NCI-H146 treated with DMSO at 0.1 percent for 48 hours (cell line): ENCODE measurements at regions not wholly inside any gene's neighbourhood (a gene's known extent, or its start where the extent isn't known, plus 50 kb on each side); places are given as distances from the start of the nearest gene placed in this dataset.
A peak's percentile ranks its signal among the peaks of the same experiment; 100 is the strongest.
"Not testable (repeated sequence)": the region's sequence is repeated elsewhere in the genome, so short reads cannot be mapped to it uniquely, and the experiment has no call there.

Source experiments
- DNase-seq: peaks from one replicate; lab custom pipeline; 2025; ENCODE audit not compliant: unreplicated experiment; lab: John Stamatoyannopoulos, UW

DNA sequence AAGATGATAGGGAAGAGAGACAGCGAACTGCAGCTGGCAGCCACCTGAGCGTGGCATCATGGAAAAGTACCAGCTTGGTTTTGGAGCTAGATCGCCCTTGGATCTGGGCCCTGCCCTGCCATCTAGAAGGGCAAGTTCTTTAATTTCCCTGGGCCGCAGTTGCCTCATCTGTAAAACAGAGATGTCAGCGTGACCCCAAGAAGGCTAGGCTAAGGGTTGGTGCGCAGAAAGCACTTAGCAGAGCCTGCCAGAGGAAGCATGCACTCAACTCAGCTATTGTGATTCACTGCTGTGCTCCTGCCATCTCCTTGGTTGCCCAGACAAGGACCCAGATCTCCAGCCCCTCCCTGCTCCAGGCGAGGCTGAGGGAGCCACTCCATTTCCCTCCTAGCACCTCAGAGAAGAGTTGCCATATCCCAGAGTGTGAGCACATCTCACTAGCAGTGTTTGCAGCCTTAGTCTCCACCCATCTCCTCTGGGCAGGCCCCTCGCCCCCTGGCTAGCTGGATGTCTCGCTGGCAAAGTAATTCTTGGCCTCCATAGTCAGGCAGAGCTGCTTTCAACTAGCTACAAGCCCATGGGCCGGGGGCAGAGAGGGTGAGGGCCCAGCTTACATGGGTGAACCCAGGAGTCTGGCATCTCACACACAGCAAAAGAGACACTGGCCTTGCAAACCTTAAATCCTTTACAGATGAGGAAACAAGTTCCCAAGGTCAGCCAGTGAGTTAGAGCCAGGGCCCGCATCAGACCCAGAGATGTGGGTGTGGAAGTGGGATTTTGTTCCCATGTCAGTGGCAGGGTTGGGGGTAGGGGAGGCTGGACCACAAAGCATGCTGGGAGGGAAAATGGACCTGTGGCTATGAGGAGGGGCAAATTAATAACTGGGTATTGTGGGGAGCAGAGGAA lies 280.7 kb upstream of the TLE3 start:
- DNase-seq: no peak

GRCh38 chr15:70376929-70377691 lies 279.4 kb upstream of the TLE3 start:
- DNase-seq: no peak

- DNase-seq: no peak
These were observed 278.6 kb upstream of the TLE3 start for GRCh38 chr15:70376031-70376928.

- no peak for DNase-seq
These were observed 277.9 kb upstream of the TLE3 start for GRCh38 chr15:70375586-70375985.

DNA sequence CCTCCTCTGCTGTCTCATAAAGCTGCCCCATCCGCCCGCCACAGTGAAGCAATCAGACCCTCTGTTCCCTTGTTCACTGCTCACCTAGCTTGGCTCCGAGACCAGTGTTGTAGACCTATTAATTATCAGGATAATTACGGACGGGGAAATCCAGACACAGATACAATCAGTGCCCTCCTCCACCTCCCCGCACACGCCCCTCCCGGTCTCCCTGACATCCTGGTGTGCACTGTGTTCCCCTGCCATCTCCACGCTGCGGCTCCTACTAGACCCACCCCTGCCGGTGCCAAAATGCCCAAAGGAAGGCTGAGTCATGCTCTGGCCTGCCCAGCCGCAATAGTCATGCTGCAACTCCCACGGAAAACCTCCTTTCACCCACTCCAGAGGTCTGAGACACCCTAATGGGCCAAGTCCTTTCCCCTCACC lies 277.3 kb upstream of the TLE3 start:
- peak; percentile 49 for DNase-seq

- no peak for DNase-seq
These were observed 276.4 kb upstream of the TLE3 start for GRCh38 chr15:70374096-70374495.

GRCh38 chr15:70373439-70373838 lies 275.7 kb upstream of the TLE3 start:
- DNase-seq: not testable (repeated sequence)

DNA sequence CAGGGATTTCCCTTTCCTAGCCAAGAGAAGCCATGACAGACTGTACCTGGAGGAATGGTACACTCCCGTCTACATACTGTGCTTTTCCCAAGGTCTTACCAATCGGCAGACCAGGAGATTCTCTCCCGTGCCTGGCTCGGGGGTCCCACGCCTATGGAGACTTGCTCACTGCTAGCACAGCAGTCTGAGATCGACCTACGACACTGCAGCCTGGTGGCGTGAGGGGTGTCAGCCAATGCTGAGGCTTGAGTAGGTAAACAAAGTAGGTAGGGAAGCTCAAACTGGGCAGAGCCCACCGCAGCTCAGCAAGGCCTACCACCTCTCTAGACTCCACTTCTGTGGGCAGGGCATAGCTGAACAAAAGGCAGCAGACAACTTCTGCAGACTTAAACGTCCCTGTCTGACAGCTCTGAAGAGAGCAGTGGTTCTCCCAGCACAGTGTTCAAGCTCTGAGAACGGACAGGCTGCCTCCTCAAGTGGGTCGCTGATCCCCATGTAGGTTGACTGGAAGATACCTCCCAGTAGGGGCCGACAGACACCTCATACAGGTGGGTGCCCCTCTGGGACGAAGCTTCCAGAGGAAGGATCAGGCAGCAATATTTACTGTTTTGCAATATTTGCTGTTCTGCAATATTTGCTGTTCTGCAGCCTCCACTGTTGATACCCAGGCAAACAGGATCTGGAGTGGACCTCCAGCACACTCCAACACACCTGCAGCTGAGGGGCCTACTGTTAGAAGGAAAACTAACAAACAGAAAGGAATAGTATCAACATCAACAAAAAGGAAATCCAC lies 270.4 kb upstream of the TLE3 start:
- not testable (repeated sequence) for DNase-seq

DNA sequence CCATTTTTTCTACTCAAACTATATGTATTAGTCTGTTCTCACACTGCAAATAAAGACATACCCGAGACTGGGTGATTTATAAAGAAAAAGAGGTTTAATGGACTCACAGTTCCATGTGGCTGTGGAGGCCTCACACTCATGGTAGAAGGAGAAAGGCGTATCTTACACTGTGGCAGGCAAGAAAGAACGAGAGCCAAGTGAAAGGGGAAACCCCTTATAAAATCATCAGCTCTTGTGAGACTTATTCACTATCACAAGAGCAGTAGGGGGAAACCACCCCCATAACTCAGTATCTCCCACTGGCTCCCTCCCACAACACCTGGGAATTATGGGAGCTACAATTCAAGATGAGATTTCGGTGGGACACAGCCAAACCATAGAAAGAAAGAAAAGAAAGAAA lies 266.3 kb upstream of the TLE3 start:
- DNase-seq: not testable (repeated sequence)

DNA sequence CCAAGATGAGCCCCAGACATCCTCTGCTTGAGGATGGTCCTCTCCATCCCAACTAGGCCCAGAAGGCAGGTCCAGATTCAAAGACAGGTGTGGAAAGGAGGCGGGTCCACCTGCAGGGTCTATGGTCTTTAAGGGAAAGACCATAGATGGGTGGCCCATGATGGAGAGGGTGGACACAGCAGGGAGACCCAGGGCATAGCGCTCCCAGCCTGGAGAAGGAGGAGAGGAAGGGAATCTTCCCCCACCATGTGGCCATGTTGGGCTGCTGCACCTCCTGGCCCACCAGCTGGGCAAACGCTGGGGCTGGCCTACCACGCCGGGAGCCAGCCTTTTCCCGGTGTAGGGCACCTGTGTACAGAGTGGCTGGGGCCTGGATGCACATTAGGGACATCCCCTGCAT lies 265.2 kb upstream of the TLE3 start:
- DNase-seq: peak; percentile 25

GRCh38 chr15:70362350-70362749 lies 264.6 kb upstream of the TLE3 start:
- peak; percentile 71 for DNase-seq

GRCh38 chr15:70361891-70362290 lies 264.2 kb upstream of the TLE3 start:
- no peak for DNase-seq

GRCh38 chr15:70361106-70361505 lies 263.4 kb upstream of the TLE3 start:
- no peak for DNase-seq

DNA sequence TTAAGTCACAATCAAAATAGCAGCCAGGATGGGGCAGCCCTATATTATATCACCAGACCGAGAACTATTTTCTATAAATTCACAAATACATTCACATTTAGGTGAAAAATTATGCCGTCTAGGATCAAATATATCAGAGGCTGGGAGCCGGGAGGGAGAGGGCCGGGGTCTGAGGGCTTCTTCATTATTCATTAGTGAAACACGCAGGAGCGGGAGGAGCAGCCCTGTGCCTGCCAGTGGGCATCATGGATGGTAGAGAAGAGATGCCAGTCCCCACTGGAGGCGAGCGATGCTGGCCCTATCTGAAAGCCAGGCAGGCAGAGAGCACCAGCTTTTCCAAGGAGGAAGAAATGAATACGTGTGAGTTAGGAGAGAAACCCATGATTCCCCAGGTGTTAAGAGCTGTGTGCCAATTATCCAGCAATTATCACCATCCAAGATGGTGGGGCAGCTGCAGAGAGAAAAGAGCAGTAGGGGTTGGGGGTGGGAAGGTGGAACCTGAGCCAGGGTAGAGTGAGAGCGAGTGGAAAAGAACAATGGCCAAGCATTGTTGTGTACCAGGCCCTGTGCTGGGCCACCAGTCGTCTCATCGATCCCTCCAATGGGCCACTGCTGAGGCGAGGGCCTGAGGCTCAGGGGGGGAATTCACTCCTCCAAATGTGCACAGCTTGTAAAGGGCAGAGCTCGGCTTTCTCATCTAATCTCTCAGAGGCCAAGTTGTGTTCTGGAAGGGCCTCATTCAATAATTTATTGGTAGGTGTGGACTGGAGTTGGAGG lies 261.3 kb upstream of the TLE3 start:
- peak; percentile 77 for DNase-seq

- DNase-seq: no peak
These were observed 260.5 kb upstream of the TLE3 start for GRCh38 chr15:70358011-70358819.

GRCh38 chr15:70357453-70357852 lies 259.7 kb upstream of the TLE3 start:
- DNase-seq: no peak

GRCh38 chr15:70356919-70357318 lies 259.2 kb upstream of the TLE3 start:
- no peak for DNase-seq

GRCh38 chr15:70356062-70356860 lies 258.5 kb upstream of the TLE3 start:
- no peak for DNase-seq
